ENCODE measurements at regions not wholly inside any gene's neighbourhood (a gene's known extent, or its start where the extent isn't known, plus 50 kb on each side); places are given as distances from the start of the nearest gene placed in this dataset.

DNA sequence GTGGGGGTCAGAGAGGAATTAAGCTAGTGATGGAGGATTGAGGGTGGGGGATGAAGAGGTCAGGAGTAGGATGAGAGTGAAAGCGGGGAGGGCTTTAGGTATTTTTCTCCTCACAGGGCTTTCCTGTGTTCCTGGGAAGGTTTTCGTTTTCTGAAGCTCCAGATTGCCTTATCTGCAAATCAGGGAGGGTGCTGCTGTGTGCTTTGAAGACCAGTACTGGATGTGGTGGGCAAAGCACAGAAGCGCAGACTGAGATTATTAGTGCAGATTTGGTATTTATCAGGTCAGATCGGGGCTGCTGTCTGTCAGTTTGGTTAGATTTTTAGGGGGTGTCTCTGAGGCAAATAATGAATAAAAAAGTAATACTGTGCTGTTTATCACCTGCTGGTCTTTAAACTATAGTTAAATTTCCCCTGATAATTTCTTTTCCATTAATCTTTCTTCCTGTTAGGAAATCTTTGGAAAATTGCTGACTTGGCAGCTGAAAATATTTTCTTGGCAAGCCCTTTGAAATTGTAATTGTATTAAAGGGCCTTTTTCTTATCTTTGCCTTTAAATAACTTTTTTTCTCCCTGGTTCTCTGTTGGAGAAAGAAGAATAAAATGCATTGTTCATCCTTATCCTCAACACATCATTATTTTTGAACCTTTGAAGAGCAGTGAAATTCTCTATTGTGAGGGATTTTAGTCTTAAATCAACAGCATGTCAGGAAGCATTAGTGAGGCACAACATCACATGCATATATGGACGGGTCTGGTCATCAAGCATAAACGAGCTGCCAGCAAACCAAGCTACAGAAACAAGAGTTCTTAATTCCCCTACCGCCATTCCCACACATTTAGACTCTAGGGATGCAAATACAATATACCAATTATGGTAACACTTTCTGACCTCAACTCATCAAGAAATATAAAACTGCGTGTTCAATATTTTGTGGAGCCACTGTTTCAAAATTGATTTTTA is 139.6 kb downstream of the S1PR1 start:
- Histone ChIP-seq H3K9me3 (peaks cover 0 to 16% (median 0%) of the 10 kb centered on the region in 12 donors), H3K27ac (no peak overlapping the region), H3K27me3 (no peaks in the 10 kb centered on the region), H3K4me1 (peaks cover 0 to 7% (median 0%) of the 10 kb centered on the region in 12 donors), H3K36me3 (no peaks in the 10 kb centered on the region), H3K4me3 (no peak overlapping the region)
- ATAC-seq (no peak), DNase-seq (no peak)
- intact Hi-C loops (cut with DNase I): no loop called here
- TF ChIP-seq, protein P1, sequence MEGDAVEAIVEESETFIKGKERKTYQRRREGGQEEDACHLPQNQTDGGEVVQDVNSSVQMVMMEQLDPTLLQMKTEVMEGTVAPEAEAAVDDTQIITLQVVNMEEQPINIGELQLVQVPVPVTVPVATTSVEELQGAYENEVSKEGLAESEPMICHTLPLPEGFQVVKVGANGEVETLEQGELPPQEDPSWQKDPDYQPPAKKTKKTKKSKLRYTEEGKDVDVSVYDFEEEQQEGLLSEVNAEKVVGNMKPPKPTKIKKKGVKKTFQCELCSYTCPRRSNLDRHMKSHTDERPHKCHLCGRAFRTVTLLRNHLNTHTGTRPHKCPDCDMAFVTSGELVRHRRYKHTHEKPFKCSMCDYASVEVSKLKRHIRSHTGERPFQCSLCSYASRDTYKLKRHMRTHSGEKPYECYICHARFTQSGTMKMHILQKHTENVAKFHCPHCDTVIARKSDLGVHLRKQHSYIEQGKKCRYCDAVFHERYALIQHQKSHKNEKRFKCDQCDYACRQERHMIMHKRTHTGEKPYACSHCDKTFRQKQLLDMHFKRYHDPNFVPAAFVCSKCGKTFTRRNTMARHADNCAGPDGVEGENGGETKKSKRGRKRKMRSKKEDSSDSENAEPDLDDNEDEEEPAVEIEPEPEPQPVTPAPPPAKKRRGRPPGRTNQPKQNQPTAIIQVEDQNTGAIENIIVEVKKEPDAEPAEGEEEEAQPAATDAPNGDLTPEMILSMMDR (IDR thresholded peaks at IDR 0.05): no peak
- TF ChIP-seq POLR2A (IDR thresholded peaks at IDR 0.05): no peak
- 56 to 64% (median 58%) methylated on average over 8 of the region's 8 CpGs for WGBS, 4 donors

DNA sequence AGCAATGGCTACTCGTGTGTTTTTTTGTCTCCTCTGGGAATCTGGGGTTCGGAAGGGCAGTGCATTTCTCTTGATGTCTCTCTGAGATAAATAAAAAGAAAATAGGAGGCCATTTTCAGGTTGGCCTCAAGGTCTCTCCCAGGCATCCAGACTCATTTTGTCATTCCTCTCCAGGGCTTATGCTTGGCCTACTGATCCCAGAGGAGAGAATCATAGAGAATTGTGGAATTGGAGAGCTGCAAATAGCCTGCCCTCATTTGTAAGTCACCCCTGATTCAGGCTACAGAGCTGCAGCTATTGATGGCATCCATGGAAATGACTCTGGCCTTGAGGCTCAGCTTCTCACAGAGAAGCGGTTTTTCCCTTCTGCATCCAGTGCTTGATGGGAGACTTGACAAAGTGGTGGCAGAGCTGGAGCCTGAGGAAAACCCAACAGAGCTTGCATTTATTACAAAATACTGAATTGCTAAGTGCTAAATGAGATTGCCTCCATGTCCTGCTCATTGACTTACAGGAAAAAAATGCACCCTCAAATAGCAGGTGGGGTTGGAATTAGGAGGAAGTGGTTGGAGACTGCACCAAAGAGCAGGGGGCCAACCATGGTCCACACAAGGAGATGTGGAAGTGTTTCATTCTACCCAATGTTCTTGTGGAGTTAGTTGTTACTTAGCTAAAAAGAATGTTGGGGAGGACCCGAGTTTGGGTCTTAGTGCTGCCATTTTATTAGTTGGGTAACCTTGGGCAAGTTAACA is 140.4 kb downstream of the S1PR1 start:
- WGBS, 4 donors: 63 to 88% (median 83%) methylated on average over 4 of the region's 4 CpGs

GRCh38 chr1:101379037-101379436 is 142.2 kb downstream of the S1PR1 start:
- no peak for DNase-seq
- no peak for TF ChIP-seq POLR2A (IDR thresholded peaks at IDR 0.05)
- TF ChIP-seq, protein P1 (IDR thresholded peaks at IDR 0.05): no peak
- H3K9me3 ChIP-seq: no peaks in the 10 kb centered on the region
- intact Hi-C loops (cut with DNase I): no loop called here
- no peaks in the 10 kb centered on the region for H3K27me3 ChIP-seq
- 77 to 88% (median 81%) methylated on average over 3 of the region's 3 CpGs for WGBS, 4 donors
- no peak for ATAC-seq
- H3K36me3 ChIP-seq: no peaks in the 10 kb centered on the region
- H3K4me3 ChIP-seq: no peak overlapping the region
- H3K27ac ChIP-seq: no peak overlapping the region
- peaks cover 0 to 7% (median 0%) of the 10 kb centered on the region in 12 donors for H3K4me1 ChIP-seq

More for the DNA sequence above, 140.4 kb downstream of the S1PR1 start:
- H3K4me1 ChIP-seq: peaks cover 0 to 7% (median 0%) of the 10 kb centered on the region in 12 donors
- no peak overlapping the region for H3K27ac ChIP-seq
- intact Hi-C loops (cut with DNase I): no loop called here
- H3K9me3 ChIP-seq: peaks cover 0 to 16% (median 0%) of the 10 kb centered on the region in 12 donors
- TF ChIP-seq, protein P1 (IDR thresholded peaks at IDR 0.05): no peak
- no peak for TF ChIP-seq POLR2A (IDR thresholded peaks at IDR 0.05)
- ATAC-seq: no peak
- DNase-seq: no peak
- H3K4me3 ChIP-seq: no peak overlapping the region
- H3K36me3 ChIP-seq: no peaks in the 10 kb centered on the region
- no peaks in the 10 kb centered on the region for H3K27me3 ChIP-seq

- Histone ChIP-seq H3K36me3 (no peaks in the 10 kb centered on the region), H3K4me3 (no peak overlapping the region), H3K27me3 (no peaks in the 10 kb centered on the region), H3K9me3 (no peaks in the 10 kb centered on the region), H3K27ac (no peak overlapping the region), H3K4me1 (peaks cover 0 to 7% (median 0%) of the 10 kb centered on the region in 12 donors)
- no peak for TF ChIP-seq POLR2A (IDR thresholded peaks at IDR 0.05)
- TF ChIP-seq, protein P1 (IDR thresholded peaks at IDR 0.05): no peak
- DNase-seq: no peak
- ATAC-seq: no peak
- WGBS, 4 donors: 84 to 88% (median 86%) methylated on average over 2 of the region's 2 CpGs
- intact Hi-C loops (cut with DNase I): no loop called here
Measured at GRCh38 chr1:101379950-101380349, 143.1 kb downstream of the S1PR1 start.

Data from heart left ventricle (tissue), 16 donors.